ENCODE measurements at regions not wholly inside any gene's neighbourhood (a gene's known extent, or its start where the extent isn't known, plus 50 kb on each side); places are given as distances from the start of the nearest gene placed in this dataset.
"Not testable (repeated sequence)": the region's sequence is repeated elsewhere in the genome, so short reads cannot be mapped to it uniquely, and the experiment has no call there.

DNA sequence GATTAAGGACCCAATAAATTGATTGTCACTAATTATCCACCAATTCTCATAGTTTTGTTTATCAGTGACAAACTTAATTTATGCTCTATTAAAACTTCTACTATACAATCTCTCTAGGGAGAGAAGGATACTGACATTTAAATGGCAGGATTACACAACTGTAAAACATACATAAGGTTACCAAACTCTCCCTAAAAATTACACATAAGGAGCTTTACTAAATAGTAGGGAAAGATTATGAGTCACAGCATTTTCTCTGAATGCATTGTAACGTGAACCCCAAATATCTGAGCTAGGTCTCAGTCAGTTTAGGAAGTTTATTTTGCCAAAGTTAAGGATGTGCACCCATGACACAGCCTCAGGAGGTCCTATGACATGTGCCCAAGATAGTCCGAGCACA, 2140.6 kb downstream of the NCAM2 start:
- DNase-seq, result no peak

DNA sequence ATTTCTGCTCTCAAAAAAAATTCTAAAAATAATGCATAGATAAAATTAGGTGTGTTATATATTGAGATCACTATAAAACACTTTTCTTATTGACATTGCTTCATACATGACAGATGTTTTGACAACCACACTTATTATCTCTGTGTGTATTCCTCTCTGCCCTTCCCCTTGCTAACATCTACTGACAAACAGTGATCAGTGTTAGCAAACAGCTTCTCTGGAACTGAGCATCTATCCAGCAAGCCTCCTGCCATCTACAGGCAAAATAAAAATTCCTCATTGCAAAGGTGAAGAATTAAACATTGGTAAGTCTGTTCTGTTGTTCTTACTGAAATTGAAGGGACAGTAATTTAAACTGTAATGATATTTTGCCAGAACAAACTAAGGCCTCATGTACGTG, 2153.9 kb downstream of the NCAM2 start:
- DNase-seq, result no peak

- not testable (repeated sequence) for DNase-seq
Observed at GRCh38 chr21:23153842-23154241, 2155.6 kb downstream of the NCAM2 start.

- DNase-seq, result no peak
Observed at GRCh38 chr21:23155281-23155680, 2157.1 kb downstream of the NCAM2 start.

DNA sequence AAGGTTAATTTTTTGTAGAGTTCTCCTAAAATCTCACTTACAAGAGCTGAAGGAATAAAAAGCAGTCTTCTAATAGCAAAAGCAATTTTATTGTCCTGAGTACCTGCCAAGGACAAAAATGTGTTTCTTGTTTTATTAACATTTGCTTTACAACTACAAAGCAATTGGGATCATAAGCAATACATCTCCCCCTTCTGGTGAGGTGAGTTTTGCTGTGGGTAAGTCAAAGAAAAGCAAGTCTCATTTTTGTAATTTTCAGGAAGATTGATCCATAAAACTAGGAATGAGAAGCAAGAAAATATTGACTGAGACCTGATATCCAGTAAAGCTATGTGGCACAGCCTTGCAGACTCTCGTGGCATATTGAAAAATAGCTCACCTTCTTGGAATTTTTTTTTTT, 2162.7 kb downstream of the NCAM2 start:
- no peak for DNase-seq

DNA sequence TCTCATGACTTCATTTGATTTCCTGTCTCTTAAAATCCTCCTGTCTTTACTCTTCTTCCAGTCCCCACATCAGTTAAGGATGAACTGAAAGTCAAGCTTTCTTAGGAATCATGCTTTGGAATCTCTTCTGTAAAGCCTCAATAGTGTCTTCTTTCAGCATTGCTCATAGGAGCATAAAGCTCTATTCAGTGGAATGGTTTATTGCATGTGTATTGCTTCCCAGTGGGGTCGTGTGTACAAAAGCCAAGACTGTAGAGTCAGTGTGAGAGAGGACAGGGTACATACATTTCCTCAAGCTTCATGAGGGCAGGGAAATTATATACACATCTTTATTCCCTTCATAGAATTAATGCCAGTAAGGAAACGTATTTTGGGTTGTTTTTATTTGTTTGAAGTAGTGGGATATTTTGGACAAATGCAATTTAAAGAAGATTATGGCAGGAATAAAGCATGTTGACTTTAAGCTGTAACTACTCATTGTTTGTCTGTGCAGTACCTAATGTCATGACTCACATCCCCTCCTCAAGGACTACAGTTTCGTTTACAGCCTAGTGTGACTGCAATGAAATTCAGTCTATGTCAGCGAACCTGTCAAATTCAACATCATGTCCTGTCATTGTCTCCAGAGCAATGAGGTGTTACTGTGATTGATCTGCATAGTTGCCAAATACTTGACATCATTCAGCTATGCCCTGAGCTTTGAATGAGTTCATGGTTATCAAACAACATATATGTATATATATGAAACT, 2164.2 kb downstream of the NCAM2 start:
- no peak for DNase-seq
